Mucosa of descending colon (tissue), 3 donors: ENCODE measurements at regions not wholly inside any gene's neighbourhood (a gene's known extent, or its start where the extent isn't known, plus 50 kb on each side); places are given as distances from the start of the nearest gene placed in this dataset.

Source experiments
- ATAC-seq: fragments of 200-7000 bp; cut with Tn5 transposase; one replicate; pipeline ENCODE4 v1.9.1; 2020; ENCODE audit warnings: mild to moderate bottlenecking, moderate library complexity
- DNase-seq, 3 donors: peaks; one replicate each; pipeline ENCODE4 v3.0.0-alpha.2; 2020
- H3K36me3 ChIP-seq: fragments of 200-600 bp; one replicate; pipeline ENCODE4 v1.8.0; 2021; ENCODE audit warnings: low read depth, mild to moderate bottlenecking
- H3K4me1 ChIP-seq: fragments of 200-600 bp; one replicate; pipeline ENCODE4 v1.8.0; 2021; ENCODE audit warnings: low read depth, mild to moderate bottlenecking
- H3K4me3 ChIP-seq: fragments of 200-600 bp; one replicate; pipeline ENCODE4 v1.8.0; 2021; ENCODE audit warnings: mild to moderate bottlenecking
- H3K9me3 ChIP-seq: fragments of 200-600 bp; one replicate; pipeline ENCODE4 v1.8.0; 2021; ENCODE audit warnings: mild to moderate bottlenecking
- intact Hi-C, 2 donors: fragments of 100-400 bp; cut with DNase I in 1 of 2; cut with micrococcal nuclease in 1 of 2; formaldehyde crosslinking; loops; one replicate each; pipeline versions ENCODE4 v1.11.0 to v1.11.1; 2022; cut with DNase I, micrococcal nuclease
- TF ChIP-seq, protein P1 (sequence below): fragments of 200-600 bp; IDR thresholded peaks from one replicate; pipeline ENCODE4 v1.8.0; 2022; ENCODE audit warnings: antibody characterized with exemption, mild to moderate bottlenecking
- donor health status: DM: no; HTN: no; CAD: no; lungs with moderate emphysema.
- donor health status: DM: no; HTN: no; CAD: no.
- donor health status: DM: no; HTN: yes; CAD: no.

DNA sequence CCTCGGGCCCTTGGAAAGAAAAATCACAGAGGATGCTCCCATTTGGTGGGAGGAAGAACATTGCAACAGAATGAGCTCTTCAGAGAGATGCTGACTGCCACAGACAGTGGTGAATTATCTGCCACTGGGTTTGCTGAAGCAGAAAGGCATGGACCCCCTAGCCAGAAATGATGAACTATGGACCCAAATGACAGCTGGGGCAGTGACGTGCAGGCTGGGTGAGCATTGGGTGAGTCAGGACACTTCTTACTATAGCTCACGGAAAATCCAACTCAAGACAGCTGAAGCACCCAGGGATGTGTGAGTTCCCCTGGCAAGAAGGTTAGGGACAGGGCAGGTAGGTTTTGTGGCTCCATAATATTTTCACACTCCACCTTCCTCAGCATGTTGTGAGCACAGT is 993.2 kb downstream of the BCL11B start:
- no peaks in the 10 kb centered on the region for H3K36me3 ChIP-seq
- intact Hi-C loops: no loop called here
- TF ChIP-seq, protein P1, sequence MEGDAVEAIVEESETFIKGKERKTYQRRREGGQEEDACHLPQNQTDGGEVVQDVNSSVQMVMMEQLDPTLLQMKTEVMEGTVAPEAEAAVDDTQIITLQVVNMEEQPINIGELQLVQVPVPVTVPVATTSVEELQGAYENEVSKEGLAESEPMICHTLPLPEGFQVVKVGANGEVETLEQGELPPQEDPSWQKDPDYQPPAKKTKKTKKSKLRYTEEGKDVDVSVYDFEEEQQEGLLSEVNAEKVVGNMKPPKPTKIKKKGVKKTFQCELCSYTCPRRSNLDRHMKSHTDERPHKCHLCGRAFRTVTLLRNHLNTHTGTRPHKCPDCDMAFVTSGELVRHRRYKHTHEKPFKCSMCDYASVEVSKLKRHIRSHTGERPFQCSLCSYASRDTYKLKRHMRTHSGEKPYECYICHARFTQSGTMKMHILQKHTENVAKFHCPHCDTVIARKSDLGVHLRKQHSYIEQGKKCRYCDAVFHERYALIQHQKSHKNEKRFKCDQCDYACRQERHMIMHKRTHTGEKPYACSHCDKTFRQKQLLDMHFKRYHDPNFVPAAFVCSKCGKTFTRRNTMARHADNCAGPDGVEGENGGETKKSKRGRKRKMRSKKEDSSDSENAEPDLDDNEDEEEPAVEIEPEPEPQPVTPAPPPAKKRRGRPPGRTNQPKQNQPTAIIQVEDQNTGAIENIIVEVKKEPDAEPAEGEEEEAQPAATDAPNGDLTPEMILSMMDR: no peak
- no peak for DNase-seq
- no peaks in the 10 kb centered on the region for H3K9me3 ChIP-seq
- H3K4me3 ChIP-seq: no peak overlapping the region
- no peaks in the 10 kb centered on the region for H3K4me1 ChIP-seq
- no peak for ATAC-seq

DNA sequence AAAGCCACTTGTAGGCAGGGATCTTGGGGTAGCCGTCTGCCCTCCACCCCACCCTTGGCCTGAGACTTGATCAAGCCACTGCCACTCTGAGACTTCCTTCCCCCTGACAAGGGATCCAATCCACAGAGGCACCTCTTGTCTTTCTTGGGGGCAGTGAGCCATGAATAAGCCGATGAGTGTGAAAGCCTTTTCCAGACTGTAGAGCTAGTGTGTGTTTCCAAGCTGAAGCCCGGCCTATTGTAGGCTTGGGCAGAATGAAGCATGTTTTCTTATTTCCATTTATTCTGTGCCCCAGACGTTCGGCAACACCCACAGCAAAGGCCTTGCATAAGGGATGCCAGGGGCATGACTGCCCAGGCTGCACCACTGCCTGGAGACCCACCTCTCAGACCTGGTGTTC is 991.6 kb downstream of the BCL11B start:
- no peak overlapping the region for H3K4me3 ChIP-seq
- DNase-seq (no peak), ATAC-seq (no peak)
- TF ChIP-seq, protein P1: no peak
- H3K4me1 ChIP-seq: no peaks in the 10 kb centered on the region
- intact Hi-C loops: no loop called here
- H3K9me3 ChIP-seq: no peaks in the 10 kb centered on the region
- no peaks in the 10 kb centered on the region for H3K36me3 ChIP-seq

DNA sequence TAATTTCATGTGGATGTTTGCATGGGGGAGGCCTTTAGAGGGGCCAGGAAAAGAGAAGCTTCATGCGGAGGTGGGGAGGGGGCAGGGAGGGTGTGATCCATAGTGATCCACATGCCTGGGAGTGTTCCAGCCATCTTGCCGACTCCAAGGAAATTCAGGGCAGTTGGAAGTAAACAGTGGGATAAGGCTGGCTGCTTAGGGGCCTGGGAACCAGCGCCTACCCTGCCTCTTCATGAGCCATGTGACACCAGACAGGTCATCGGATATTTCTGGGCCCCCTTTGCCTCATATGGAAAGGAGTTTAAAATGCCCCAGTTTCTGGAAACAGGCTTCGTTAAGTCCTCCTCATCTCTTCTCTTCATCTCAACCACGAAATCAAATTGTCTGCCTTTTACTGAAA is 983.2 kb downstream of the BCL11B start:
- Histone ChIP-seq H3K9me3 (no peaks in the 10 kb centered on the region), H3K36me3 (no peaks in the 10 kb centered on the region), H3K4me3 (no peak overlapping the region), H3K4me1 (no peaks in the 10 kb centered on the region)
- ATAC-seq (no peak), DNase-seq (no peak)
- intact Hi-C loops: no loop called here
- TF ChIP-seq, protein P1: no peak

DNA sequence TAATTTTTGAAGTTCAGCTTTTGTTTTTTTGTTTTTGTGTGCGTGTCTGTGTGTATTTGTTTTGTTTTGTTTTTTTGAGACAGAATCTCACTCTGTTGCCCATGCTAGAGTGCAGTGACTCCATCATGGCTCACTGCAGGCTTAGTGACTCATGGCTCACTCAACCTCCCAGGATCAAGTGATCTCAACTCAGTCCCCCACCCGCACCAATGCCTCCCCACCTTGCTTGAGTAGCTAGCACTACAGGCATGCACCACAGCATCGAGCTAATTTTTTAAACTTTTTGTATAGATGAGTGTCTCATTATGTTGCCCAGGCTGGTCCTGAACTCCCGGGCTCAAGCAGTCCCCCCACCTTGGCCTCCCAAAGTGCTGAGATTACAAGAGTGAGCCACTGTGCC is 981.4 kb downstream of the BCL11B start:
- no peak for DNase-seq
- ATAC-seq: no peak
- H3K36me3 ChIP-seq: no peaks in the 10 kb centered on the region
- TF ChIP-seq, protein P1: no peak
- intact Hi-C loops: no loop called here
- no peaks in the 10 kb centered on the region for H3K4me1 ChIP-seq
- H3K9me3 ChIP-seq: no peaks in the 10 kb centered on the region
- H3K4me3 ChIP-seq: no peak overlapping the region

DNA sequence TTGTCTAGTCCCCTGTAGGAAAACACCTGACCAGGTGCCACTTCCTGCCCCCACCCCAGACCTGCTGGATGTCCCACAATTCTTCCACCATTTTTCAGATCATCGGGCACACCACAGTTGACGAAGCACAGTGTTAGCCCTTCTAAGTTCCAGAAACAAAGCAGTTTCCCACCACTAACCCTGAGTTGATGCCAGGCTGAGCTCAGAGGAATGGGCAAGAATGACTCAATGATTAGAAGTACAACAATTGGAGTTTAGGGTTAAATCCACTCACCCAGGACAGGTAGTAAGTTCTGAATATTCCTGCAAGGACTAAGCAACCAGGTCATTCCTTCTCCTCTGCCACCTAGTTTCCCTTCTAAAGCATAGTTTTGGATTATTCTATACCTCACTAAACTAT is 979.8 kb downstream of the BCL11B start:
- no peaks in the 10 kb centered on the region for H3K4me1 ChIP-seq
- ATAC-seq: no peak
- intact Hi-C loops: no loop called here
- DNase-seq: no peak
- TF ChIP-seq, protein P1: no peak
- H3K4me3 ChIP-seq: no peak overlapping the region
- H3K36me3 ChIP-seq: no peaks in the 10 kb centered on the region
- no peaks in the 10 kb centered on the region for H3K9me3 ChIP-seq

DNA sequence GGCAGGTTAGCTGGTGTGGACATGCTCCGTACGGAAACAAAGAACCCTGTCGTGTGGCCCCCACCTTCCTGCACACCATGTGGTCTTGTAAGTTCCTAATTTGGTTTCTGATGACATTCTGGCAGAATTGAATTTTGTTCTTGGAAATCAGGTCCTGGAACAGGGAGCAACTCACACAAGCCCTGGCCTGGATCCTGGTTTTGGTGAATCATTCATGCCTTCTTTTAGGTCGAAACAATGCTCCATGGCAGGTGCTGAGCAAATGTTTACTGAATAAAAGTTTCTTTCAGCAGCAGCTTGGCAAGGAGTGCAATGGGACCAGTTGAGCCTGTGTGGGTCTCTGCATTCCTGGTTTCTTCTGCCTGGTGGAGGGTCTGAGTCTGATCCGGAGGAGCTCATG is 978.4 kb downstream of the BCL11B start:
- no peak for DNase-seq
- no peaks in the 10 kb centered on the region for H3K9me3 ChIP-seq
- intact Hi-C loops: no loop called here
- TF ChIP-seq, protein P1: no peak
- H3K36me3 ChIP-seq: no peaks in the 10 kb centered on the region
- no peak for ATAC-seq
- no peak overlapping the region for H3K4me3 ChIP-seq
- H3K4me1 ChIP-seq: no peaks in the 10 kb centered on the region
